Mesendoderm (in vitro differentiated cells): ENCODE measurements at regions not wholly inside any gene's neighbourhood (a gene's known extent, or its start where the extent isn't known, plus 50 kb on each side); places are given as distances from the start of the nearest gene placed in this dataset.
A peak's percentile ranks its signal among the peaks of the same experiment; 100 is the strongest.
"Not testable (repeated sequence)": the region's sequence is repeated elsewhere in the genome, so short reads cannot be mapped to it uniquely, and the experiment has no call there.

Experiments used
- DNase-seq: peaks from one replicate; pipeline ENCODE4 v3.0.0; 2013
- H2AK5ac ChIP-seq: 2 replicates; pipeline ENCODE4 v1.6.1; 2013; ENCODE audit warnings: low read length, inconsistent platforms
- H2BK120ac ChIP-seq: 2 replicates; pipeline ENCODE4 v1.6.1; 2013; ENCODE audit warnings: low read depth, mild to moderate bottlenecking, low read length, moderate library complexity, mixed read lengths
- H2BK15ac ChIP-seq: replicated peaks from 2 replicates; pipeline ENCODE4 v1.6.1; 2013; ENCODE audit warnings: low read depth, mild to moderate bottlenecking, moderate library complexity
- H2BK5ac ChIP-seq: 2 replicates; pipeline ENCODE4 v1.6.1; 2013; ENCODE audit warnings: low read length, inconsistent platforms
- H3K18ac ChIP-seq: 2 replicates; pipeline ENCODE4 v1.6.1; 2013; ENCODE audit warnings: mild to moderate bottlenecking, low read length, mixed read lengths
- H3K23ac ChIP-seq: one replicate; pipeline ENCODE4 v1.6.1; 2013; ENCODE audit warnings: low read length
- H3K27ac ChIP-seq: 2 replicates; pipeline ENCODE4 v1.5.1; 2013; ENCODE audit warnings: low read depth, mild to moderate bottlenecking, inconsistent platforms, low read length, moderate library complexity
- H3K27me3 ChIP-seq: 2 replicates; pipeline ENCODE4 v1.6.1; 2013; ENCODE audit warnings: low read length, control low read depth, mild to moderate bottlenecking, inconsistent platforms; ENCODE audit not compliant: insufficient read depth, poor library complexity
- H3K36me3 ChIP-seq: 2 replicates; pipeline ENCODE4 v1.6.1; 2013; ENCODE audit warnings: low read length, inconsistent platforms; ENCODE audit not compliant: control insufficient read depth, insufficient read depth
- H3K4ac ChIP-seq: one replicate; pipeline ENCODE4 v1.6.1; 2013; ENCODE audit warnings: low read depth, mild to moderate bottlenecking, low read length, moderate library complexity
- H3K4me1 ChIP-seq: 2 replicates; pipeline ENCODE4 v1.6.1; 2013; ENCODE audit warnings: low read depth, low read length, inconsistent platforms; ENCODE audit not compliant: control insufficient read depth
- H3K4me2 ChIP-seq: 2 replicates; pipeline ENCODE4 v1.6.1; 2013; ENCODE audit warnings: low read length
- H3K4me3 ChIP-seq: 2 replicates; pipeline ENCODE4 v1.5.1; 2013; ENCODE audit warnings: mild to moderate bottlenecking, low read length
- H3K56ac ChIP-seq: one replicate; pipeline ENCODE4 v1.6.1; 2013; ENCODE audit warnings: low read length
- H3K79me1 ChIP-seq: 2 replicates; pipeline ENCODE4 v1.6.1; 2013; ENCODE audit warnings: low read length, inconsistent platforms
- H3K79me2 ChIP-seq: 2 replicates; pipeline ENCODE4 v1.6.1; 2013; ENCODE audit warnings: mild to moderate bottlenecking, low read length; ENCODE audit not compliant: control insufficient read depth, insufficient read depth
- H3K9ac ChIP-seq: 2 replicates; pipeline ENCODE4 v1.6.1; 2013; ENCODE audit warnings: low read length, inconsistent platforms
- H4K5ac ChIP-seq: one replicate; pipeline ENCODE4 v1.6.1; 2013; ENCODE audit warnings: low read length
- H4K8ac ChIP-seq: one replicate; pipeline ENCODE4 v1.6.1; 2013; ENCODE audit warnings: low read depth, mild to moderate bottlenecking, control low read depth, low read length, moderate library complexity
- WGBS: extraction: QIAGEN DNeasy Blood & Tissue Kit; methylation state at CpG from one replicate; pipeline ENCODE4 v1.1.7; 2013; ENCODE audit warnings: low lambda C conversion rate, missing lambda C conversion rate; ENCODE audit not compliant: insufficient coverage; ENCODE audit errors: extremely low coverage; 5-methylcytosine and 5-hydroxymethylcytosine counted together

GRCh38 chr1:191074881-191075280 lies 597.2 kb upstream of the BRINP3 start:
- Histone ChIP-seq H3K23ac (no peak overlapping the region), H3K4ac (no peak overlapping the region), H3K79me2 (no peaks in the 10 kb centered on the region), H3K36me3 (no peaks in the 10 kb centered on the region), H3K4me3 (no peak overlapping the region), H3K9ac (no peak overlapping the region), H2BK120ac (no peak overlapping the region), H3K27me3 (no peaks in the 10 kb centered on the region), H3K18ac (no peak overlapping the region), H2BK15ac (no peak overlapping the region), H3K4me2 (no peak overlapping the region), H3K4me1 (no peaks in the 10 kb centered on the region), H2BK5ac (no peak overlapping the region), H3K27ac (no peak overlapping the region), H2AK5ac (no peak overlapping the region), H3K56ac (no peak overlapping the region), H3K79me1 (no peaks in the 10 kb centered on the region), H4K8ac (no peak overlapping the region), H4K5ac (no peak overlapping the region)
- no peak for DNase-seq

GRCh38 chr1:191083090-191083489 lies 605.4 kb upstream of the BRINP3 start:
- not testable (repeated sequence) for H3K79me2 ChIP-seq, H2BK15ac ChIP-seq, H3K4me3 ChIP-seq, H4K8ac ChIP-seq, H2BK5ac ChIP-seq, H3K4me2 ChIP-seq, H3K18ac ChIP-seq, H4K5ac ChIP-seq, H3K27ac ChIP-seq, H3K27me3 ChIP-seq, H2BK120ac ChIP-seq, H3K9ac ChIP-seq, DNase-seq, H3K36me3 ChIP-seq, H3K23ac ChIP-seq, H3K4me1 ChIP-seq, H3K4ac ChIP-seq, H3K79me1 ChIP-seq, H2AK5ac ChIP-seq, H3K56ac ChIP-seq
- no CpG with 5 or more reads among the region's 2 CpGs for WGBS

GRCh38 chr1:191085121-191085520 lies 607.5 kb upstream of the BRINP3 start:
- Histone ChIP-seq H3K18ac (no peak overlapping the region), H2AK5ac (no peak overlapping the region), H3K79me2 (no peaks in the 10 kb centered on the region), H3K4me1 (no peaks in the 10 kb centered on the region), H2BK5ac (no peak overlapping the region), H3K9ac (no peak overlapping the region), H3K4ac (no peak overlapping the region), H3K36me3 (no peaks in the 10 kb centered on the region), H2BK15ac (no peak overlapping the region), H3K4me2 (no peak overlapping the region), H3K27ac (no peak overlapping the region), H3K79me1 (no peaks in the 10 kb centered on the region), H3K56ac (no peak overlapping the region), H3K27me3 (no peaks in the 10 kb centered on the region), H4K5ac (no peak overlapping the region), H4K8ac (no peak overlapping the region), H3K23ac (no peak overlapping the region), H3K4me3 (no peak overlapping the region), H2BK120ac (no peak overlapping the region)
- no peak for DNase-seq

DNA sequence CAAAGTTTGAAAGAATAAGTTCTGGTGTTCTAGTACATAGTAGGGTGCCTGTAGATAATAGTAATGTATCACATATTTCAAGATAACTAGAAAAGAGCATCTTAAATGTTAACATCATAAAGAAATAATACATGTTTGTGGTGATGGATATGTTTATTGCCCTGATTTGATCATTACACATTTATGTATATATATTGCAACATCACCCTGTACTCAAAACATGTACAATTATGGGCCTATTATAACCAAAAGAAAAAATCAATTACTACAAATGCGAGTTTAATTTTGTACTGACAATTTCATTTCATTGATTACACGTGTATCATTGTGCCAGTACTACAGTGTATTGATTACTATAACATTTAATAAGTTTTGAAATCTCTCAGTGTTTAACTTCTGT lies 609.2 kb upstream of the BRINP3 start:
- H4K5ac ChIP-seq: no peak overlapping the region

GRCh38 chr1:191096405-191096804 lies 618.7 kb upstream of the BRINP3 start:
- 100% methylated on average over 1 of the region's 1 CpG for WGBS

More for the DNA sequence above, 609.2 kb upstream of the BRINP3 start:
- Histone ChIP-seq H3K9ac (no peak overlapping the region), H2BK5ac (no peak overlapping the region), H3K4me1 (no peaks in the 10 kb centered on the region), H2AK5ac (no peak overlapping the region), H3K4me3 (no peak overlapping the region), H3K23ac (no peak overlapping the region), H3K4ac (no peak overlapping the region), H4K8ac (no peak overlapping the region), H3K79me1 (no peaks in the 10 kb centered on the region), H3K27me3 (no peaks in the 10 kb centered on the region), H3K79me2 (no peaks in the 10 kb centered on the region), H3K18ac (no peak overlapping the region), H2BK120ac (no peak overlapping the region), H3K4me2 (no peak overlapping the region), H2BK15ac (no peak overlapping the region), H3K27ac (no peak overlapping the region), H3K56ac (no peak overlapping the region), H3K36me3 (no peaks in the 10 kb centered on the region)
- no CpG with 5 or more reads among the region's 2 CpGs for WGBS
- DNase-seq: no peak

GRCh38 chr1:191099696-191100095 lies 622.0 kb upstream of the BRINP3 start:
- Histone ChIP-seq H3K4me2 (no peak overlapping the region), H3K27ac (no peak overlapping the region), H3K9ac (no peak overlapping the region), H3K27me3 (no peaks in the 10 kb centered on the region), H2BK5ac (no peak overlapping the region), H2BK15ac (no peak overlapping the region), H3K23ac (no peak overlapping the region), H2AK5ac (no peak overlapping the region), H3K4me3 (no peak overlapping the region), H3K4me1 (no peaks in the 10 kb centered on the region), H3K36me3 (no peaks in the 10 kb centered on the region), H4K5ac (no peak overlapping the region), H3K79me2 (no peaks in the 10 kb centered on the region), H3K4ac (no peak overlapping the region), H2BK120ac (no peak overlapping the region), H3K56ac (no peak overlapping the region), H4K8ac (no peak overlapping the region), H3K18ac (no peak overlapping the region), H3K79me1 (no peaks in the 10 kb centered on the region)
- peak; percentile 2 for DNase-seq
- no CpG with 5 or more reads among the region's 4 CpGs for WGBS

More at GRCh38 chr1:191096405-191096804, 618.7 kb upstream of the BRINP3 start:
- no peak for DNase-seq
- Histone ChIP-seq H2BK5ac (no peak overlapping the region), H3K23ac (no peak overlapping the region), H4K8ac (no peak overlapping the region), H3K79me2 (no peaks in the 10 kb centered on the region), H3K9ac (no peak overlapping the region), H3K18ac (no peak overlapping the region), H2BK15ac (no peak overlapping the region), H3K4me2 (no peak overlapping the region), H3K79me1 (no peaks in the 10 kb centered on the region), H3K56ac (no peak overlapping the region), H2AK5ac (no peak overlapping the region), H3K4ac (no peak overlapping the region), H2BK120ac (no peak overlapping the region), H3K36me3 (no peaks in the 10 kb centered on the region), H3K4me1 (no peaks in the 10 kb centered on the region), H3K27ac (no peak overlapping the region), H3K4me3 (no peak overlapping the region), H3K27me3 (no peaks in the 10 kb centered on the region), H4K5ac (no peak overlapping the region)
